ENCODE measurements at regions not wholly inside any gene's neighbourhood (a gene's known extent, or its start where the extent isn't known, plus 50 kb on each side); places are given as distances from the start of the nearest gene placed in this dataset.

DNA sequence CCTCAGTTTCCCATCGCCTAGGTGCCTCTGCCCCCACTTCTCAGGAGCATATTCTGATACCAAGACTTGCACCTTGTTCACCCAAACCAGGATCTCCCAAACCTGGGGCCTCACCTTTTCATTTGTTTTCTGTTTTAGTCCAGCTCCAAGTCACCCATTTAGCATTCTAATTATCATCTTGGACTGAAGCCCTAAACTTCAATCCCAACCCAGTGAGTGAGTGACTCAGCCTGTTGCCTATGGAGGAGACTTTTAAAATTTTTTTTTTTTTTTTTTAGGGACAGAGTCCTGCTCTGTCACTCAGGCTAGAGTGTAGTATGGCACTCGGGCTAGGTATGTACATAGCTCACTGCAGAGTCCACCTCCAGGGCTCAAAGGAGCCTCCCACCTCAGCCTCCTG lies 378.9 kb upstream of the AUTS2 start (continued):
- TF ChIP-seq, protein P1, sequence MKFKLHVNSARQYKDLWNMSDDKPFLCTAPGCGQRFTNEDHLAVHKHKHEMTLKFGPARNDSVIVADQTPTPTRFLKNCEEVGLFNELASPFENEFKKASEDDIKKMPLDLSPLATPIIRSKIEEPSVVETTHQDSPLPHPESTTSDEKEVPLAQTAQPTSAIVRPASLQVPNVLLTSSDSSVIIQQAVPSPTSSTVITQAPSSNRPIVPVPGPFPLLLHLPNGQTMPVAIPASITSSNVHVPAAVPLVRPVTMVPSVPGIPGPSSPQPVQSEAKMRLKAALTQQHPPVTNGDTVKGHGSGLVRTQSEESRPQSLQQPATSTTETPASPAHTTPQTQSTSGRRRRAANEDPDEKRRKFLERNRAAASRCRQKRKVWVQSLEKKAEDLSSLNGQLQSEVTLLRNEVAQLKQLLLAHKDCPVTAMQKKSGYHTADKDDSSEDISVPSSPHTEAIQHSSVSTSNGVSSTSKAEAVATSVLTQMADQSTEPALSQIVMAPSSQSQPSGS (IDR thresholded peaks at IDR 0.05; ENCODE audit: low read length), result no peak

Data from H1 (cell line).